K562 (cell line): ENCODE measurements at regions not wholly inside any gene's neighbourhood (a gene's known extent, or its start where the extent isn't known, plus 50 kb on each side); places are given as distances from the start of the nearest gene placed in this dataset.

Experiments used
- ATAC-seq: fragments of 200-7000 bp; cut with Tn5 transposase; 3 replicates; pipeline ENCODE4 v1.9.1; 2020; ENCODE audit warnings: moderate library complexity
- BruUV-seq: library from RNA; stranded (reverse); fragments of 400-500 nt; replicated peaks from 2 replicates; lab custom pipeline; 2021; lab: Mats Ljungman, UMichigan
- CTCF ChIA-PET: fragments of 300-600 bp; formaldehyde crosslinking; extraction: SDS; loops from one replicate; lab custom pipeline; 2021; ENCODE audit warnings: low intra/inter-chr PET ratio; lab: Yijun Ruan, JAX
- POLR2A ChIA-PET: fragments of 300-600, 350-650 bp; sonication (Branson Sonifier 250); formaldehyde crosslinking; extraction: SDS; loops from one replicate; lab custom pipeline; 2021; ENCODE audit warnings: antibody characterized with exemption, inconsistent platforms; lab: Yijun Ruan, JAX
- DNase-seq, 4 experiments: peaks; one replicate each; pipeline versions ENCODE4 v3.0.0 to v3.0.0-alpha.2; 2011 to 2018; ENCODE audit warnings: low spot score in 3 of 4, mixed read lengths in 3 of 4; ENCODE audit errors: extremely low read depth in 1 of 4
- FAIRE-seq: peaks from 2 replicates; lab custom pipeline; 2011; peaks lifted over from hg19 to GRCh38; lab: Jason Lieb, UNC
- H2AFZ ChIP-seq: 2 replicates; pipeline ENCODE4 v1.6.0; 2011; ENCODE audit warnings: low read depth, low read length, control low read depth, inconsistent platforms
- H3K27ac ChIP-seq: fragments of 200-600 bp; 3 replicates; pipeline ENCODE4 v1.8.0; 2011; ENCODE audit warnings: low read depth, mild to moderate bottlenecking, control low read depth, inconsistent platforms, low read length, moderate library complexity, mixed read lengths; ENCODE audit errors: extremely low read depth
- H3K27me3 ChIP-seq, 2 experiments: fragments of 300-600 bp in 1 of 2; 2 replicates in 1 of 2; 3 replicates in 1 of 2; pipeline versions ENCODE4 v1.6.0 to v1.8.0; 2011; ENCODE audit warnings: inconsistent platforms in 2 of 2, low read length in 2 of 2, mild to moderate bottlenecking in 1 of 2, mixed read lengths in 1 of 2, moderate library complexity in 1 of 2; ENCODE audit not compliant: control insufficient read depth in 2 of 2, insufficient read depth in 2 of 2
- H3K36me3 ChIP-seq: fragments of 300-600 bp; 3 replicates; pipeline ENCODE4 v1.8.0; 2011; ENCODE audit warnings: mild to moderate bottlenecking, low read length, inconsistent platforms; ENCODE audit not compliant: control insufficient read depth, insufficient read depth
- H3K4me1 ChIP-seq, 2 experiments: fragments of 200-600 bp in 1 of 2; replicated peaks in 1 of 2; 2 replicates in 1 of 2; 3 replicates in 1 of 2; pipeline versions ENCODE4 v1.5.1 to v1.8.0; 2011; ENCODE audit warnings: inconsistent platforms in 2 of 2, low read length in 2 of 2, mild to moderate bottlenecking in 1 of 2, mixed read lengths in 1 of 2, moderate library complexity in 1 of 2; ENCODE audit not compliant: control insufficient read depth in 2 of 2, insufficient read depth in 2 of 2
- H3K4me2 ChIP-seq: 2 replicates; pipeline ENCODE4 v1.6.1; 2011; ENCODE audit warnings: low read length, control low read depth, inconsistent platforms, mixed read lengths; ENCODE audit not compliant: insufficient read depth
- H3K4me3 ChIP-seq: fragments of 200-600 bp; sonication (generic), shearing (Covaris generic); 2 replicates; pipeline ENCODE4 v1.5.1; 2016; ENCODE audit warnings: control low read depth, inconsistent platforms
- H3K79me2 ChIP-seq: fragments of 200-600 bp; 3 replicates; pipeline ENCODE4 v1.8.0; 2011; ENCODE audit warnings: low read length, inconsistent platforms; ENCODE audit not compliant: control insufficient read depth, insufficient read depth
- H3K9ac ChIP-seq, 2 experiments: 2 replicates each; pipeline versions ENCODE4 v1.6.0 to v1.6.1; 2011; ENCODE audit warnings: low read depth in 2 of 2, low read length in 2 of 2, control low read depth in 1 of 2, inconsistent platforms in 1 of 2, mild to moderate bottlenecking in 1 of 2, mixed read lengths in 1 of 2; ENCODE audit not compliant: insufficient read depth in 1 of 2
- H3K9me1 ChIP-seq: one replicate; pipeline ENCODE4 v1.6.0; 2011; ENCODE audit warnings: inconsistent platforms, mild to moderate bottlenecking, low read length, moderate library complexity; ENCODE audit not compliant: control insufficient read depth, insufficient read depth
- H3K9me3 ChIP-seq: replicated peaks from 2 replicates; pipeline ENCODE4 v1.5.1; 2011; ENCODE audit warnings: low read depth, low read length, inconsistent platforms; ENCODE audit not compliant: control insufficient read depth, insufficient read depth
- H4K20me1 ChIP-seq: replicated peaks from 2 replicates; pipeline ENCODE4 v1.6.1; 2011; ENCODE audit warnings: low read length, inconsistent platforms, mixed read lengths; ENCODE audit not compliant: control insufficient read depth, insufficient read depth
- BRF2 ChIP-seq: IDR thresholded peaks from 3 replicates; pipeline ENCODE4 v1.6.1; 2011; ENCODE audit warnings: borderline replicate concordance, mild to moderate bottlenecking; ENCODE audit not compliant: insufficient read length, insufficient read depth
- CBX3 ChIP-seq, 2 experiments: IDR thresholded peaks; 1 replicate in 1 of 2; 2 replicates in 1 of 2; pipeline ENCODE4 v1.6.1; 2012; ENCODE audit warnings: inconsistent platforms in 2 of 2, low read length in 2 of 2, borderline replicate concordance in 1 of 2, control low read depth in 1 of 2
- NCOA6 ChIP-seq: fragments of 450-650 bp; IDR thresholded peaks from 2 replicates; pipeline ENCODE4 v1.6.1; 2017; ENCODE audit warnings: mild to moderate bottlenecking
- RFX1 ChIP-seq: fragments of 450-650 bp; IDR thresholded peaks from 2 replicates; pipeline ENCODE4 v1.6.1; 2016; ENCODE audit warnings: mild to moderate bottlenecking, moderate library complexity
- SIN3A ChIP-seq, 2 experiments: fragments of 150-350 bp in 1 of 2; IDR thresholded peaks; 2 replicates each; pipeline ENCODE4 v1.6.1; 2011 to 2016; ENCODE audit warnings: borderline replicate concordance in 2 of 2, low read depth in 2 of 2, low read length in 2 of 2, mild to moderate bottlenecking in 2 of 2, moderate library complexity in 2 of 2; ENCODE audit not compliant: control insufficient read depth in 1 of 2
- SMARCA5 ChIP-seq: fragments of 450-650 bp; IDR thresholded peaks from 2 replicates; pipeline ENCODE4 v1.6.1; 2016
- U2AF1 ChIP-seq: fragments of 200-400 bp; formaldehyde crosslinking; optimal IDR thresholded peaks from 2 replicates; pipeline ENCODE3; 2017; ENCODE audit warnings: mild to moderate bottlenecking, low read depth, low read length, moderate library complexity
- ZNF398 ChIP-seq: fragments of 250-450 bp; sonication (Bioruptor Pico); IDR thresholded peaks from 2 replicates; pipeline ENCODE4 v1.8.0; 2021; ENCODE audit warnings: moderate library complexity, mild to moderate bottlenecking, inconsistent platforms
- ZNF644 ChIP-seq: fragments of 200-800 bp; sonication (Bioruptor generic); IDR thresholded peaks from 2 replicates; pipeline ENCODE4 v1.6.1; 2016; ENCODE audit warnings: low read depth, missing genetic modification characterization, missing compliant biosample characterization
- ZNF764 ChIP-seq: fragments of 250-450 bp; sonication (Bioruptor Pico); IDR thresholded peaks from 2 replicates; pipeline ENCODE4 v1.4.0; 2020; ENCODE audit warnings: low read depth, mild to moderate bottlenecking, moderate library complexity
- WGBS: fragments of 100-300 bp; shearing (Covaris generic); methylation state at CpG from one replicate; pipeline ENCODE4 v1.1.6; 2016; ENCODE audit warnings: low coverage, mixed read lengths; ENCODE audit not compliant: insufficient coverage; ENCODE audit errors: missing lambda C conversion rate; 5-methylcytosine and 5-hydroxymethylcytosine counted together
- in situ Hi-C: fragments of 300-500 bp; cut with MboI; formaldehyde crosslinking; loops from 4 replicates; pipeline ENCODE4 v1.15.0; 2018; ENCODE audit warnings: inconsistent platforms, mixed read lengths
- intact Hi-C: fragments of 100-400 bp; cut with micrococcal nuclease; formaldehyde crosslinking; loops from 2 replicates; pipeline ENCODE4 v1.14.2; 2022
- TF ChIP-seq, protein P1 (sequence below): fragments of 450-650 bp; IDR thresholded peaks from 2 replicates; pipeline ENCODE4 v1.6.1; 2018; ENCODE audit warnings: mild to moderate bottlenecking, low read depth; ENCODE audit not compliant: partially characterized antibody
- TF ChIP-seq, protein P2 (sequence below): fragments of 450-650 bp; IDR thresholded peaks from 2 replicates; pipeline ENCODE4 v1.6.1; 2017; ENCODE audit warnings: mild to moderate bottlenecking, moderate library complexity

- no TSS peak for BruUV-seq
- ChIA-PET POLR2A (no interaction called here), CTCF (no interaction called here)
- 0% methylated on average over 5 of the region's 5 CpGs for WGBS
- Histone ChIP-seq H2AFZ (no peak overlapping the region), H3K27me3 (no peaks in the 10 kb centered on the region), H4K20me1 (no peaks in the 10 kb centered on the region), H3K36me3 (no peaks in the 10 kb centered on the region), H3K9me1 (no peaks in the 10 kb centered on the region), H3K4me3 (no peak overlapping the region), H3K27ac (no peak overlapping the region), H3K9me3 (no peaks in the 10 kb centered on the region), H3K79me2 (no peaks in the 10 kb centered on the region), H3K4me1 (no peaks in the 10 kb centered on the region), H3K4me2 (no peak overlapping the region), H3K9ac (no peak overlapping the region)
- TF ChIP-seq SIN3A (IDR thresholded peaks at IDR 0.05; ENCODE audit: borderline replicate concordance in 2 of 2, control insufficient read depth in 1 of 2, low read depth in 2 of 2, low read length in 2 of 2) (no peak), ZNF644 (tag) (no peak), BRF2 (no peak), U2AF1 (no peak), CBX3 (IDR thresholded peaks at IDR 0.05; ENCODE audit: borderline replicate concordance in 1 of 2, low read length in 2 of 2) (no peak), SMARCA5 (no peak), ZNF398 (no peak), NCOA6 (no peak), RFX1 (no peak), ZNF764 (no peak)
- TF ChIP-seq, protein P1, sequence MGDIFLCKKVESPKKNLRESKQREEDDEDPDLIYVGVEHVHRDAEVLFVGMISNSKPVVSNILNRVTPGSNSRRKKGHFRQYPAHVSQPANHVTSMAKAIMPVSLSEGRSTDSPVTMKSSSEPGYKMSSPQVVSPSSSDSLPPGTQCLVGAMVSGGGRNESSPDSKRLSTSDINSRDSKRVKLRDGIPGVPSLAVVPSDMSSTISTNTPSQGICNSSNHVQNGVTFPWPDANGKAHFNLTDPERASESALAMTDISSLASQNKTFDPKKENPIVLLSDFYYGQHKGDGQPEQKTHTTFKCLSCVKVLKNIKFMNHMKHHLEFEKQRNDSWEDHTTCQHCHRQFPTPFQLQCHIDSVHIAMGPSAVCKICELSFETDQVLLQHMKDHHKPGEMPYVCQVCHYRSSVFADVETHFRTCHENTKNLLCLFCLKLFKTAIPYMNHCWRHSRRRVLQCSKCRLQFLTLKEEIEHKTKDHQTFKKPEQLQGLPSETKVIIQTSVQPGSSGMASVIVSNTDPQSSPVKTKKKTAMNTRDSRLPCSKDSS: no peak
- TF ChIP-seq, protein P2, sequence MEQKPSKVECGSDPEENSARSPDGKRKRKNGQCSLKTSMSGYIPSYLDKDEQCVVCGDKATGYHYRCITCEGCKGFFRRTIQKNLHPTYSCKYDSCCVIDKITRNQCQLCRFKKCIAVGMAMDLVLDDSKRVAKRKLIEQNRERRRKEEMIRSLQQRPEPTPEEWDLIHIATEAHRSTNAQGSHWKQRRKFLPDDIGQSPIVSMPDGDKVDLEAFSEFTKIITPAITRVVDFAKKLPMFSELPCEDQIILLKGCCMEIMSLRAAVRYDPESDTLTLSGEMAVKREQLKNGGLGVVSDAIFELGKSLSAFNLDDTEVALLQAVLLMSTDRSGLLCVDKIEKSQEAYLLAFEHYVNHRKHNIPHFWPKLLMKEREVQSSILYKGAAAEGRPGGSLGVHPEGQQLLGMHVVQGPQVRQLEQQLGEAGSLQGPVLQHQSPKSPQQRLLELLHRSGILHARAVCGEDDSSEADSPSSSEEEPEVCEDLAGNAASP: no peak
- no peak for ATAC-seq
- intact Hi-C loops (no loop called here), in situ Hi-C loops (no loop called here)
- DNase-seq: no peak
- no peak for FAIRE-seq
Observed at GRCh38 chr11:127631974-127632373, 631.4 kb upstream of the KIRREL3 start.
